Esophagus (tissue), 2 donors: ENCODE measurements at regions not wholly inside any gene's neighbourhood (a gene's known extent, or its start where the extent isn't known, plus 50 kb on each side); places are given as distances from the start of the nearest gene placed in this dataset.

Experiments
- H3K27ac ChIP-seq, 2 donors: one replicate each; pipeline ENCODE4 v1.5.1; 2013; ENCODE audit warnings: low read depth in 2 of 2, mild to moderate bottlenecking in 2 of 2, inconsistent platforms in 1 of 2, low read length in 1 of 2, moderate library complexity in 1 of 2
- H3K27me3 ChIP-seq, 2 donors: one replicate each; pipeline ENCODE4 v1.6.1; 2013; ENCODE audit warnings: low read length in 2 of 2, control low read depth in 1 of 2, mild to moderate bottlenecking in 1 of 2; ENCODE audit not compliant: insufficient read depth in 2 of 2, control insufficient read depth in 1 of 2
- H3K36me3 ChIP-seq, 2 donors: one replicate each; pipeline ENCODE4 v1.6.1; 2013; ENCODE audit warnings: low read length in 1 of 2; ENCODE audit not compliant: control insufficient read depth in 2 of 2, insufficient read depth in 2 of 2
- H3K4me1 ChIP-seq, 2 donors: one replicate each; pipeline ENCODE4 v1.6.1; 2013; ENCODE audit warnings: low read length in 1 of 2; ENCODE audit not compliant: control insufficient read depth in 2 of 2, insufficient read depth in 2 of 2
- H3K4me3 ChIP-seq, 2 donors: one replicate each; pipeline ENCODE4 v1.5.1; 2013; ENCODE audit warnings: low read length in 2 of 2, mild to moderate bottlenecking in 2 of 2, low read depth in 1 of 2, moderate library complexity in 1 of 2
- H3K9me3 ChIP-seq, 2 donors: one replicate each; pipeline ENCODE4 v1.6.1; 2013; ENCODE audit warnings: mild to moderate bottlenecking in 2 of 2, low read depth in 1 of 2, low read length in 1 of 2, moderate library complexity in 1 of 2; ENCODE audit not compliant: control insufficient read depth in 2 of 2, insufficient read depth in 1 of 2
- WGBS, 2 donors: extraction: QIAGEN DNeasy Blood & Tissue Kit; methylation state at CpG; one replicate each; pipeline ENCODE4 v1.1.7; 2013; 5-methylcytosine and 5-hydroxymethylcytosine counted together
- donor health status: healthy with polysubstance abuse.
- donor health status: Bipolar disorder and iron deficiency.

- Histone ChIP-seq H3K36me3 (no peaks in the 10 kb centered on the region), H3K27me3 (no peaks in the 10 kb centered on the region), H3K4me3 (no peak overlapping the region), H3K4me1 (peaks cover 0 to 21% of the 10 kb centered on the region in 2 donors), H3K27ac (peak overlapping the region; percentile 82 to 90), H3K9me3 (no peaks in the 10 kb centered on the region)
- WGBS, 2 donors = 25 to 40% methylated on average over 16 of the region's 16 CpGs
These were observed 135.5 kb downstream of the LY86 start for GRCh38 chr6:6723921-6724538.

GRCh38 chr6:6724539-6725467 lies 136.3 kb downstream of the LY86 start:
- 23 to 24% methylated on average over 40 of the region's 40 CpGs for WGBS, 2 donors
- Histone ChIP-seq H3K27ac (peak overlapping the region; percentile 74 to 90), H3K4me1 (peaks cover 0 to 20% of the 10 kb centered on the region in 2 donors), H3K4me3 (peak overlapping the region; percentile 28 to 45), H3K27me3 (no peaks in the 10 kb centered on the region), H3K9me3 (no peaks in the 10 kb centered on the region), H3K36me3 (no peaks in the 10 kb centered on the region)

GRCh38 chr6:6725468-6726209 lies 137.1 kb downstream of the LY86 start:
- H3K4me3 ChIP-seq = no peak overlapping the region
- H3K27ac ChIP-seq = peak overlapping the region; percentile 74 to 90
- peaks cover 0 to 20% of the 10 kb centered on the region in 2 donors for H3K4me1 ChIP-seq
- no peaks in the 10 kb centered on the region for H3K27me3 ChIP-seq
- no peaks in the 10 kb centered on the region for H3K36me3 ChIP-seq
- H3K9me3 ChIP-seq = no peaks in the 10 kb centered on the region
- 80 to 82% methylated on average over 15 of the region's 15 CpGs for WGBS, 2 donors

GRCh38 chr6:6728169-6728941 lies 139.8 kb downstream of the LY86 start:
- Histone ChIP-seq H3K4me3 (no peak overlapping the region), H3K9me3 (no peaks in the 10 kb centered on the region), H3K36me3 (no peaks in the 10 kb centered on the region), H3K27ac (no peak overlapping the region), H3K4me1 (peaks cover 0 to 19% of the 10 kb centered on the region in 2 donors), H3K27me3 (no peaks in the 10 kb centered on the region)
- 91 to 92% methylated on average over 9 of the region's 9 CpGs for WGBS, 2 donors

- no peaks in the 10 kb centered on the region for H3K36me3 ChIP-seq
- H3K27ac ChIP-seq = no peak overlapping the region
- H3K4me3 ChIP-seq = no peak overlapping the region
- no peaks in the 10 kb centered on the region for H3K9me3 ChIP-seq
- WGBS, 2 donors = 43 to 49% methylated on average over 1 of the region's 1 CpG
- H3K4me1 ChIP-seq = peaks cover 0 to 13% of the 10 kb centered on the region in 2 donors
- H3K27me3 ChIP-seq = no peaks in the 10 kb centered on the region
These were observed 141.5 kb downstream of the LY86 start for GRCh38 chr6:6729971-6730370.

GRCh38 chr6:6730831-6731230 lies 142.3 kb downstream of the LY86 start:
- Histone ChIP-seq H3K36me3 (no peaks in the 10 kb centered on the region), H3K27ac (no peak overlapping the region), H3K4me3 (no peak overlapping the region), H3K4me1 (peaks cover 0 to 4% of the 10 kb centered on the region in 2 donors), H3K27me3 (no peaks in the 10 kb centered on the region), H3K9me3 (no peaks in the 10 kb centered on the region)
- WGBS, 2 donors = 32 to 48% methylated on average over 2 of the region's 2 CpGs

GRCh38 chr6:6734479-6735465 lies 146.3 kb downstream of the LY86 start:
- Histone ChIP-seq H3K9me3 (no peaks in the 10 kb centered on the region), H3K27me3 (no peaks in the 10 kb centered on the region), H3K27ac (no peak overlapping the region), H3K4me1 (peaks cover 0 to 2% of the 10 kb centered on the region in 2 donors), H3K4me3 (no peak overlapping the region), H3K36me3 (no peaks in the 10 kb centered on the region)
- 76 to 78% methylated on average over 16 of the region's 16 CpGs for WGBS, 2 donors

- no peaks in the 10 kb centered on the region for H3K9me3 ChIP-seq
- no peaks in the 10 kb centered on the region for H3K4me1 ChIP-seq
- H3K36me3 ChIP-seq = no peaks in the 10 kb centered on the region
- H3K27ac ChIP-seq = no peak overlapping the region
- WGBS, 2 donors = 68 to 69% methylated on average over 34 of the region's 34 CpGs
- H3K4me3 ChIP-seq = no peak overlapping the region
- no peaks in the 10 kb centered on the region for H3K27me3 ChIP-seq
These were observed 148.5 kb downstream of the LY86 start for GRCh38 chr6:6736791-6737654.
